ENCODE measurements at regions not wholly inside any gene's neighbourhood (a gene's known extent, or its start where the extent isn't known, plus 50 kb on each side); places are given as distances from the start of the nearest gene placed in this dataset.

- TF ChIP-seq, protein P1, sequence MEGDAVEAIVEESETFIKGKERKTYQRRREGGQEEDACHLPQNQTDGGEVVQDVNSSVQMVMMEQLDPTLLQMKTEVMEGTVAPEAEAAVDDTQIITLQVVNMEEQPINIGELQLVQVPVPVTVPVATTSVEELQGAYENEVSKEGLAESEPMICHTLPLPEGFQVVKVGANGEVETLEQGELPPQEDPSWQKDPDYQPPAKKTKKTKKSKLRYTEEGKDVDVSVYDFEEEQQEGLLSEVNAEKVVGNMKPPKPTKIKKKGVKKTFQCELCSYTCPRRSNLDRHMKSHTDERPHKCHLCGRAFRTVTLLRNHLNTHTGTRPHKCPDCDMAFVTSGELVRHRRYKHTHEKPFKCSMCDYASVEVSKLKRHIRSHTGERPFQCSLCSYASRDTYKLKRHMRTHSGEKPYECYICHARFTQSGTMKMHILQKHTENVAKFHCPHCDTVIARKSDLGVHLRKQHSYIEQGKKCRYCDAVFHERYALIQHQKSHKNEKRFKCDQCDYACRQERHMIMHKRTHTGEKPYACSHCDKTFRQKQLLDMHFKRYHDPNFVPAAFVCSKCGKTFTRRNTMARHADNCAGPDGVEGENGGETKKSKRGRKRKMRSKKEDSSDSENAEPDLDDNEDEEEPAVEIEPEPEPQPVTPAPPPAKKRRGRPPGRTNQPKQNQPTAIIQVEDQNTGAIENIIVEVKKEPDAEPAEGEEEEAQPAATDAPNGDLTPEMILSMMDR (IDR thresholded peaks at IDR 0.05) = no peak
- TF ChIP-seq EP300 (IDR thresholded peaks at IDR 0.05) = no peak
- TF ChIP-seq POLR2A (IDR thresholded peaks at IDR 0.05) = no peak
Observed at GRCh38 chr18:58806826-58807714, 57.6 kb upstream of the ZNF532 start.
